ENCODE measurements at regions not wholly inside any gene's neighbourhood (a gene's known extent, or its start where the extent isn't known, plus 50 kb on each side); places are given as distances from the start of the nearest gene placed in this dataset.
A peak's percentile ranks its signal among the peaks of the same experiment; 100 is the strongest.

- ChIA-PET CTCF (no interaction called here), POLR2A (no interaction called here)
- TF ChIP-seq CTCF (IDR thresholded peaks at IDR 0.05; ENCODE audit: control extremely low read depth, extremely low read depth, low read depth, missing control alignments) = peak; percentile 17
- DNase-seq (ENCODE audit: extremely low spot score) = no peak
Observed at GRCh38 chr4:107153228-107153627, 117.1 kb upstream of the DKK2 start.

GRCh38 chr4:107151173-107151572, 115.1 kb upstream of the DKK2 start:
- ChIA-PET CTCF (no interaction called here), POLR2A (no interaction called here)
- no peak for TF ChIP-seq CTCF (IDR thresholded peaks at IDR 0.05; ENCODE audit: control extremely low read depth, extremely low read depth, low read depth, missing control alignments)

GRCh38 chr4:107148904-107149303, 112.8 kb upstream of the DKK2 start:
- POLR2A ChIA-PET = no interaction called here
- CTCF ChIA-PET = no interaction called here
- no peak for TF ChIP-seq CTCF (IDR thresholded peaks at IDR 0.05; ENCODE audit: control extremely low read depth, extremely low read depth, low read depth, missing control alignments)
- no peak for DNase-seq (ENCODE audit: extremely low spot score)

More at GRCh38 chr4:107151173-107151572, 115.1 kb upstream of the DKK2 start:
- DNase-seq (ENCODE audit: extremely low spot score) = no peak

- ChIA-PET POLR2A (no interaction called here), CTCF (no interaction called here)
- DNase-seq (ENCODE audit: extremely low spot score) = no peak
- no peak for TF ChIP-seq CTCF (IDR thresholded peaks at IDR 0.05; ENCODE audit: control extremely low read depth, extremely low read depth, low read depth, missing control alignments)
Observed at GRCh38 chr4:107147873-107148272, 111.8 kb upstream of the DKK2 start.

- POLR2A ChIA-PET = no interaction called here
- no peak for DNase-seq (ENCODE audit: extremely low spot score)
- CTCF ChIA-PET = no interaction called here
- TF ChIP-seq CTCF (IDR thresholded peaks at IDR 0.05; ENCODE audit: control extremely low read depth, extremely low read depth, low read depth, missing control alignments) = no peak
Observed at GRCh38 chr4:107138433-107138832, 102.3 kb upstream of the DKK2 start.

- TF ChIP-seq CTCF (IDR thresholded peaks at IDR 0.05; ENCODE audit: control extremely low read depth, extremely low read depth, low read depth, missing control alignments) = no peak
- ChIA-PET CTCF (no interaction called here), POLR2A (no interaction called here)
- no peak for DNase-seq (ENCODE audit: extremely low spot score)
Observed at GRCh38 chr4:107133965-107134653, 98.0 kb upstream of the DKK2 start.

GRCh38 chr4:107131295-107131694, 95.2 kb upstream of the DKK2 start:
- CTCF ChIA-PET = no interaction called here
- no peak for DNase-seq (ENCODE audit: extremely low spot score)
- POLR2A ChIA-PET = no interaction called here
- no peak for TF ChIP-seq CTCF (IDR thresholded peaks at IDR 0.05; ENCODE audit: control extremely low read depth, extremely low read depth, low read depth, missing control alignments)
